GM12864 (cell line): ENCODE measurements at regions not wholly inside any gene's neighbourhood (a gene's known extent, or its start where the extent isn't known, plus 50 kb on each side); places are given as distances from the start of the nearest gene placed in this dataset.
"Not testable (repeated sequence)": the region's sequence is repeated elsewhere in the genome, so short reads cannot be mapped to it uniquely, and the experiment has no call there.

Source experiments
- DNase-seq: peaks from one replicate; pipeline ENCODE4 v3.0.0-alpha.2; 2011; ENCODE audit warnings: low read depth
- H3K4me3 ChIP-seq: 2 replicates; pipeline ENCODE4 v1.5.1; 2011; ENCODE audit warnings: mild to moderate bottlenecking, low read depth, low read length, control low read depth
- TF ChIP-seq, protein P1 (sequence below): IDR thresholded peaks from 2 replicates; pipeline ENCODE4 v1.5.1; 2011; ENCODE audit warnings: low read depth, mild to moderate bottlenecking, moderate library complexity, low read length, control low read depth, inconsistent platforms; ENCODE audit errors: missing control alignments

DNA sequence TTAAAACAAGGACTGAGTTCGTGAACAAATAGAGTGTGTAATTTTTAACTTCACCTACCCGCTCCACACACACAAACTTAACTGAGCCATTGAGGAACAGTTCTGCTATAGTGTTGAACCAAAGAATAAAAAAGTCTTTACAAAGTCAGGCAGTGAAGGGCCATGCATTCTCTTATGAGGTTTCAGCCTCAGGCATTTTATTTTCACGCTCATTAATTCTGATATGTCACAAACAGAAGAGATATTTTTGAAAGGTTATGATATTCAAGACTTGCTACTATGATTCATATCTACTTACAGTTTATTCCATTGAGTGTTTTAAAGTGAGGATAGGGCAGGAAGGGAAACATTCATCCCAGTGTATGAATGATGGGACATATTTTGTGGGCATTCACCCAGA, 282.2 kb downstream of the SLITRK5 start:
- TF ChIP-seq, protein P1, sequence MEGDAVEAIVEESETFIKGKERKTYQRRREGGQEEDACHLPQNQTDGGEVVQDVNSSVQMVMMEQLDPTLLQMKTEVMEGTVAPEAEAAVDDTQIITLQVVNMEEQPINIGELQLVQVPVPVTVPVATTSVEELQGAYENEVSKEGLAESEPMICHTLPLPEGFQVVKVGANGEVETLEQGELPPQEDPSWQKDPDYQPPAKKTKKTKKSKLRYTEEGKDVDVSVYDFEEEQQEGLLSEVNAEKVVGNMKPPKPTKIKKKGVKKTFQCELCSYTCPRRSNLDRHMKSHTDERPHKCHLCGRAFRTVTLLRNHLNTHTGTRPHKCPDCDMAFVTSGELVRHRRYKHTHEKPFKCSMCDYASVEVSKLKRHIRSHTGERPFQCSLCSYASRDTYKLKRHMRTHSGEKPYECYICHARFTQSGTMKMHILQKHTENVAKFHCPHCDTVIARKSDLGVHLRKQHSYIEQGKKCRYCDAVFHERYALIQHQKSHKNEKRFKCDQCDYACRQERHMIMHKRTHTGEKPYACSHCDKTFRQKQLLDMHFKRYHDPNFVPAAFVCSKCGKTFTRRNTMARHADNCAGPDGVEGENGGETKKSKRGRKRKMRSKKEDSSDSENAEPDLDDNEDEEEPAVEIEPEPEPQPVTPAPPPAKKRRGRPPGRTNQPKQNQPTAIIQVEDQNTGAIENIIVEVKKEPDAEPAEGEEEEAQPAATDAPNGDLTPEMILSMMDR = no peak
- H3K4me3 ChIP-seq = no peak overlapping the region
- DNase-seq = no peak

DNA sequence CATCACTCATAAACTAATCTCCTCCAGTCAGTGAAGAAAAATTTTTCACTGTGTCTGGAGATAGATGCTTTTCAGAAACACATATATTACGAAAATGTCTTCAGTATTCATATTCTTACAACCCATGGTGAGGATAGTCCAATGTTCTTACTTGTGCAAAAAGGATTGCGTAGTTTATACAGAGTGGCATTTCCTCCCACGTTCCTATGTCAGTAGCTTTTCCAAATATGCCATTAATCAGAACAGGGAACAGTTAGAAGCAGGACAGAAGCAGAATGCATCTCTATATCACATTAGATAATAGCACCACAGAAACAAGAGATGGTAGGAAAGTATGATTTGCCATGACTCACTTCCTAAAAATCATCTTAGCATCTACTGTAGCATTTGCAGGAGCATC, 282.9 kb downstream of the SLITRK5 start:
- DNase-seq = no peak
- H3K4me3 ChIP-seq = no peak overlapping the region
- TF ChIP-seq, protein P1 = no peak

DNA sequence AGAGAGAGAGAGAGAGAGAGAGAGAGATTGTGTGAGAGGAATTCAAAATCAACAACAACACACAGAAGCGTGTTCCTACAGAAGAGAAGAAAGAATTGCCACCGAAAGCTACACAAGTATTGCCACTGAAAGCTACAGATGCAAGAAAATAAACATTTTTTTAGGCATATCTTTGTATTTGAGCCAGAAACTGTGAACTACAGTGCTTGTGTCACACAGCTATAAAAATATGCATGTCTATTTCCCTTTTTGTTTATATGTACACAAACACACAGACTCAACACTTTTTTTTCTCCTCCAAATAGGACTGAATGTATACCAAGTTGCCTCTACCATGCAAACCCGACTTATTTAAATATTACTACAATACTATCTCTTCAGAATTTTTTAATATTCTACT, 290.4 kb downstream of the SLITRK5 start:
- DNase-seq = no peak

GRCh38 chr13:87972568-87972967, 301.4 kb downstream of the SLITRK5 start:
- H3K4me3 ChIP-seq = no peak overlapping the region
- DNase-seq = no peak
- TF ChIP-seq, protein P1 = no peak

More for the DNA sequence above, 290.4 kb downstream of the SLITRK5 start:
- TF ChIP-seq, protein P1 = no peak
- H3K4me3 ChIP-seq = no peak overlapping the region

GRCh38 chr13:87975035-87975434, 303.9 kb downstream of the SLITRK5 start:
- H3K4me3 ChIP-seq = no peak overlapping the region
- TF ChIP-seq, protein P1 = no peak
- no peak for DNase-seq

DNA sequence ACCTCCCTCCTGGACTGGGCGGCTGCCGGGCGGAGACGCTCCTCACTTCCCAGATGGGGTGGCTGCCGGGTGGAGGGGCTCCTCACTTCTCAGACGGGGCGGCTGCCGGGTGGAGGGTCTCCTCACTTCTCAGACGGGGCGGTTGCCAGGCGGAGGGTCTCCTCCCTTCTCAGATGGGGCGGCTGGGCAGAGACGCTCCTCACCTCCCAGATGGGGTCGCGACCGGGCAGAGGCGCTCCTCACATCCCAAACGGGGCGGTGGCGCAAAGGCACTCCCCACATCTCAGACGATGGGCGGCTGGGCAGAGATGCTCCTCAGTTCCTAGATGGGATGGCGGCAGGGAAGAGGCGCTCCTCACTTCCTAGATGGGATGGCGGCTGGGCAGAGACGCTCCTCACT, 305.5 kb downstream of the SLITRK5 start:
- H3K4me3 ChIP-seq, DNase-seq: not testable (repeated sequence)

GRCh38 chr13:87981416-87981815, 310.2 kb downstream of the SLITRK5 start:
- TF ChIP-seq, protein P1 = no peak
- no peak for DNase-seq
- no peak overlapping the region for H3K4me3 ChIP-seq

- TF ChIP-seq, protein P1 = no peak
- H3K4me3 ChIP-seq = no peak overlapping the region
- DNase-seq = no peak
Observed at GRCh38 chr13:87982400-87982799, 311.2 kb downstream of the SLITRK5 start.
